Neural cell (in vitro differentiated cells): ENCODE measurements at regions not wholly inside any gene's neighbourhood (a gene's known extent, or its start where the extent isn't known, plus 50 kb on each side); places are given as distances from the start of the nearest gene placed in this dataset.

Experiments used
- EZH2 ChIP-seq: fragments of 200-600, 300-800 bp; shearing (Covaris generic), sonication (generic); IDR thresholded peaks from 2 replicates; pipeline ENCODE4 v1.6.1; 2014; ENCODE audit warnings: antibody characterized with exemption, low read length, borderline replicate concordance, mild to moderate bottlenecking; ENCODE audit not compliant: insufficient read depth, poor library complexity, severe bottlenecking
- MXI1 ChIP-seq: fragments of 450-650 bp; conservative IDR thresholded peaks from 2 replicates; pipeline ENCODE4 v1.6.1; 2014; ENCODE audit warnings: antibody characterized with exemption, mild to moderate bottlenecking; ENCODE audit not compliant: poor library complexity, severe bottlenecking
- POLR2AphosphoS5 ChIP-seq: IDR thresholded peaks from 2 replicates; pipeline ENCODE4 v1.6.1; 2012
- RAD21 ChIP-seq: fragments of 450-650 bp; conservative IDR thresholded peaks from 2 replicates; pipeline ENCODE4 v1.6.1; 2014; ENCODE audit warnings: antibody characterized with exemption, mild to moderate bottlenecking, moderate library complexity
- SMC3 ChIP-seq: fragments of 450-650 bp; conservative IDR thresholded peaks from 2 replicates; pipeline ENCODE4 v1.6.1; 2014; ENCODE audit warnings: antibody characterized with exemption, mild to moderate bottlenecking, moderate library complexity; ENCODE audit not compliant: poor library complexity
- TAF1 ChIP-seq: IDR thresholded peaks from 2 replicates; pipeline ENCODE4 v1.6.1; 2012; ENCODE audit warnings: low read depth
- TF ChIP-seq, protein P1 (sequence below): fragments of 450-650 bp; IDR thresholded peaks from 2 replicates; pipeline ENCODE4 v1.5.1; 2014; ENCODE audit warnings: antibody characterized with exemption, mild to moderate bottlenecking, moderate library complexity; ENCODE audit not compliant: poor library complexity, severe bottlenecking

DNA sequence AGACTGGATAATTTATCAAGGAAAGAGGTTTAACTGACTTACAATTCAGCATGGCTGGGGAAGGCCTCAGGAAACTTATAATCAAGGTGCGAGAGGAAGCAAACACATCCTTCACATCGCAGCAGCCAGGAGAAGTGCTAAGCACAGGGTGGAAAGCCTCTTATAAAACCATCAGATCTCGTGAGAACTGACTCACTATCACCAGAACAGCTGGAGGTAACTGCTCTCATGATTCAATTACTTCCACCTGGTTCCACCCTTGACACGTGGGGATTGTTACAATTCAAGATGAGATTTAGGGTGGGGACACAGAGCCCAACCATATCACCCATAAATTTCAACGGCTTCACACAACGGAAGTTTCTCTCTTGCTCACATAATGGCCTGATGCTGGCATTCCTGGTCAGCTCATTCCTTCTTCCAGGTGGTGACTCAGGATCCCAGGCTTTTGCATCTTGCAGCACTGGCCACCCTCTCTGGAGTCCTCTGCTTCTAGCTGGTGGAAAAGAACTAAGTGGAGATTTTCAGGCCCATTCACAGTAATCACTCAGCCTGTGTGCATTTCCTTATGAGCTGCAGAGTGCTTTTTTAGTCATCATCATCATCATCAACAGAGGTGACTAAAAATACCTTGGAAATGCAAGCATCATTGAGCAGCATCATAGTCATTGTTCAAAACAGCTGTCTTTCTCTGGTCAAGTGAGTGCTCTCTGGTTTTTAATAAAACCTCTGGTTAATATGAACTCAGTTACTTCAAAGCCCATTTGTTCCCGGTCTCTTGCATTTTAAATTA lies 308.1 kb downstream of the SFMBT2 start:
- TF ChIP-seq SMC3 = no peak
- no peak for TF ChIP-seq MXI1
- TF ChIP-seq, protein P1, sequence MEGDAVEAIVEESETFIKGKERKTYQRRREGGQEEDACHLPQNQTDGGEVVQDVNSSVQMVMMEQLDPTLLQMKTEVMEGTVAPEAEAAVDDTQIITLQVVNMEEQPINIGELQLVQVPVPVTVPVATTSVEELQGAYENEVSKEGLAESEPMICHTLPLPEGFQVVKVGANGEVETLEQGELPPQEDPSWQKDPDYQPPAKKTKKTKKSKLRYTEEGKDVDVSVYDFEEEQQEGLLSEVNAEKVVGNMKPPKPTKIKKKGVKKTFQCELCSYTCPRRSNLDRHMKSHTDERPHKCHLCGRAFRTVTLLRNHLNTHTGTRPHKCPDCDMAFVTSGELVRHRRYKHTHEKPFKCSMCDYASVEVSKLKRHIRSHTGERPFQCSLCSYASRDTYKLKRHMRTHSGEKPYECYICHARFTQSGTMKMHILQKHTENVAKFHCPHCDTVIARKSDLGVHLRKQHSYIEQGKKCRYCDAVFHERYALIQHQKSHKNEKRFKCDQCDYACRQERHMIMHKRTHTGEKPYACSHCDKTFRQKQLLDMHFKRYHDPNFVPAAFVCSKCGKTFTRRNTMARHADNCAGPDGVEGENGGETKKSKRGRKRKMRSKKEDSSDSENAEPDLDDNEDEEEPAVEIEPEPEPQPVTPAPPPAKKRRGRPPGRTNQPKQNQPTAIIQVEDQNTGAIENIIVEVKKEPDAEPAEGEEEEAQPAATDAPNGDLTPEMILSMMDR = no peak
- TF ChIP-seq EZH2 = no peak
- TF ChIP-seq TAF1 = no peak
- no peak for TF ChIP-seq POLR2AphosphoS5
- no peak for TF ChIP-seq RAD21
